Uterus (tissue), 2 donors: ENCODE measurements at regions not wholly inside any gene's neighbourhood (a gene's known extent, or its start where the extent isn't known, plus 50 kb on each side); places are given as distances from the start of the nearest gene placed in this dataset.

Source experiments
- CTCF ChIP-seq, 4 experiments: fragments of 200-600 bp in 2 of 4; fragments of 450-650 bp in 2 of 4; sonication (generic) in 2 of 4; IDR thresholded peaks; one replicate each; pipeline ENCODE4 v1.5.1; 2016 to 2019; ENCODE audit warnings: antibody characterized with exemption in 4 of 4, mild to moderate bottlenecking in 2 of 4, moderate library complexity in 1 of 4
- POLR2A ChIP-seq, 2 donors: fragments of 450-650 bp; IDR thresholded peaks; one replicate each; pipeline ENCODE4 v1.6.1; 2016; ENCODE audit warnings: antibody characterized with exemption in 2 of 2, mild to moderate bottlenecking in 1 of 2, moderate library complexity in 1 of 2

- TF ChIP-seq CTCF (IDR thresholded peaks at IDR 0.05) (no peak), POLR2A (IDR thresholded peaks at IDR 0.05) (no peak)
Measured at GRCh38 chrX:109841257-109841656, 108.2 kb upstream of the ACSL4 start.
